Mesenchymal stem cell (in vitro differentiated cells and primary cell): ENCODE measurements at regions not wholly inside any gene's neighbourhood (a gene's known extent, or its start where the extent isn't known, plus 50 kb on each side); places are given as distances from the start of the nearest gene placed in this dataset.

Experiments used
- DNase-seq: peaks from one replicate; pipeline ENCODE4 v3.0.0-alpha.2; 2013
- H2AFZ ChIP-seq: one replicate; pipeline ENCODE4 v1.6.1; 2013; ENCODE audit warnings: low read depth, mild to moderate bottlenecking, control low read depth, inconsistent platforms, low read length, moderate library complexity
- H2AK5ac ChIP-seq: 2 replicates; pipeline ENCODE4 v1.6.1; 2013; ENCODE audit warnings: low read length, moderate library complexity, mild to moderate bottlenecking, inconsistent platforms; ENCODE audit not compliant: severe bottlenecking
- H2BK120ac ChIP-seq: one replicate; pipeline ENCODE4 v1.6.1; 2013; ENCODE audit warnings: low read depth, mild to moderate bottlenecking, inconsistent platforms, low read length, moderate library complexity
- H2BK12ac ChIP-seq, 2 experiments: one replicate each; pipeline ENCODE4 v1.6.1; 2013; ENCODE audit warnings: inconsistent platforms in 2 of 2, low read length in 2 of 2, mild to moderate bottlenecking in 2 of 2, moderate library complexity in 2 of 2, control low read depth in 1 of 2
- H2BK15ac ChIP-seq: one replicate; pipeline ENCODE4 v1.6.1; 2013; ENCODE audit warnings: mild to moderate bottlenecking, low read depth, inconsistent platforms; ENCODE audit not compliant: poor library complexity, severe bottlenecking
- H2BK5ac ChIP-seq: 2 replicates; pipeline ENCODE4 v1.6.1; 2013; ENCODE audit warnings: low read depth, mild to moderate bottlenecking, low read length, control low read depth, inconsistent platforms; ENCODE audit not compliant: poor library complexity, severe bottlenecking
- H3K14ac ChIP-seq, 2 experiments: one replicate each; pipeline ENCODE4 v1.6.1; 2013; ENCODE audit warnings: inconsistent platforms in 2 of 2, low read length in 2 of 2, control low read depth in 1 of 2, mild to moderate bottlenecking in 1 of 2, moderate library complexity in 1 of 2
- H3K18ac ChIP-seq, 2 experiments: one replicate each; pipeline ENCODE4 v1.6.1; 2013; ENCODE audit warnings: inconsistent platforms in 2 of 2, low read length in 2 of 2, control low read depth in 1 of 2, low read depth in 1 of 2, mild to moderate bottlenecking in 1 of 2
- H3K23ac ChIP-seq, 2 experiments: one replicate each; pipeline ENCODE4 v1.6.1; 2013; ENCODE audit warnings: inconsistent platforms in 2 of 2, low read length in 2 of 2, mild to moderate bottlenecking in 2 of 2, moderate library complexity in 2 of 2, control low read depth in 1 of 2
- H3K27ac ChIP-seq: 2 replicates; pipeline ENCODE4 v1.5.1; 2013; ENCODE audit warnings: mild to moderate bottlenecking, moderate library complexity, low read length, control low read depth, inconsistent platforms; ENCODE audit not compliant: poor library complexity, severe bottlenecking
- H3K27me3 ChIP-seq, 2 experiments: 2 replicates each; pipeline versions ENCODE4 v1.6.1 to v1.7.0; 2013; ENCODE audit warnings: low read length in 2 of 2, mild to moderate bottlenecking in 2 of 2, moderate library complexity in 2 of 2, control low read depth in 1 of 2, inconsistent platforms in 1 of 2; ENCODE audit not compliant: control insufficient read depth in 1 of 2, insufficient read depth in 1 of 2
- H3K36me3 ChIP-seq, 2 experiments: 2 replicates each; pipeline versions ENCODE4 v1.6.1 to v1.7.0; 2013; ENCODE audit warnings: low read length in 2 of 2, control low read depth in 1 of 2, inconsistent platforms in 1 of 2, low read depth in 1 of 2, mild to moderate bottlenecking in 1 of 2; ENCODE audit not compliant: insufficient read depth in 2 of 2, control insufficient read depth in 1 of 2
- H3K4ac ChIP-seq, 2 experiments: one replicate each; pipeline ENCODE4 v1.6.1; 2013; ENCODE audit warnings: inconsistent platforms in 2 of 2, low read length in 2 of 2, mild to moderate bottlenecking in 2 of 2, moderate library complexity in 2 of 2, control low read depth in 1 of 2, low read depth in 1 of 2
- H3K4me1 ChIP-seq: 2 replicates; pipeline ENCODE4 v1.6.1; 2013; ENCODE audit warnings: low read depth, low read length, control low read depth; ENCODE audit not compliant: control insufficient read depth, insufficient read depth
- H3K4me2 ChIP-seq: 2 replicates; pipeline ENCODE4 v1.6.1; 2013; ENCODE audit warnings: low read length, mild to moderate bottlenecking, inconsistent platforms; ENCODE audit not compliant: poor library complexity, severe bottlenecking
- H3K4me3 ChIP-seq, 2 experiments: 2 replicates each; pipeline versions ENCODE4 v1.5.1 to v1.7.0; 2013; ENCODE audit warnings: low read length in 2 of 2, mild to moderate bottlenecking in 2 of 2, control low read depth in 1 of 2, low read depth in 1 of 2; ENCODE audit not compliant: insufficient read depth in 1 of 2
- H3K79me1 ChIP-seq: replicated peaks from 2 replicates; pipeline ENCODE4 v1.6.1; 2013; ENCODE audit warnings: mild to moderate bottlenecking, control low read depth, low read length, inconsistent platforms; ENCODE audit not compliant: poor library complexity, severe bottlenecking
- H3K9ac ChIP-seq: 2 replicates; pipeline ENCODE4 v1.7.0; 2013; ENCODE audit warnings: mild to moderate bottlenecking, low read length, moderate library complexity
- H3K9me3 ChIP-seq: 2 replicates; pipeline ENCODE4 v1.7.0; 2013; ENCODE audit warnings: mild to moderate bottlenecking, low read length; ENCODE audit not compliant: control insufficient read depth
- H4K8ac ChIP-seq: one replicate; pipeline ENCODE4 v1.6.1; 2013; ENCODE audit warnings: inconsistent platforms, mild to moderate bottlenecking, low read length, moderate library complexity
- H4K91ac ChIP-seq: one replicate; pipeline ENCODE4 v1.6.1; 2013; ENCODE audit warnings: mild to moderate bottlenecking, low read length, inconsistent platforms
- WGBS: methylation state at CpG from one replicate; pipeline ENCODE4 v1.1.7; 2013; ENCODE audit warnings: mixed read lengths; 5-methylcytosine and 5-hydroxymethylcytosine counted together

DNA sequence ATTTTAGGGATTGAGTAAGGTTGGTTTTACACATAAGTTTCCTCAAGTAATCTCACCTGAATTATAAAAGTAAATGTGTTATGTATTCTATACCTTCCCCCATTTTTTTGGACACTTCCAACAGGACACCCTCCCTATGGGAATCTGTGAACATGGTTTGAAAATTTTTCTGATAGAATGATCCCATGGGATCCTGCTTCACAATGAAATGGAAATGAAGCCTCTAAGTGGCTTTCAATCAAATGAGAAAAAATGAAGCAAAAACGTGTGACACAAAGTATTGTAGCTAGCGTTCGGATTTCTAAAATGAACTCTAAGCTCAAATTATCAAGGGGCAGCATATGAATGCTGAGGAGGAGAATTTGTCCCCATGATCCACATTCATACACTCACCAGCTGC lies 1006.8 kb downstream of the ADGRL2 start:
- Histone ChIP-seq H3K4me2 (no peak overlapping the region), H2AFZ (no peak overlapping the region), H3K36me3 (no peaks in the 10 kb centered on the region), H2BK15ac (no peak overlapping the region), H3K27me3 (no peaks in the 10 kb centered on the region), H3K4ac (no peak overlapping the region), H4K91ac (no peak overlapping the region), H3K9ac (no peak overlapping the region), H3K79me1 (no peaks in the 10 kb centered on the region), H2AK5ac (no peak overlapping the region), H2BK120ac (no peak overlapping the region), H4K8ac (no peak overlapping the region), H3K9me3 (no peaks in the 10 kb centered on the region), H3K4me3 (no peak overlapping the region), H3K27ac (no peak overlapping the region), H3K23ac (no peak overlapping the region), H2BK12ac (no peak overlapping the region), H3K4me1 (no peaks in the 10 kb centered on the region), H3K14ac (no peak overlapping the region), H3K18ac (no peak overlapping the region), H2BK5ac (no peak overlapping the region)
- DNase-seq, result no peak
- WGBS, result 58% methylated on average over 2 of the region's 3 CpGs

GRCh38 chr1:82806133-82806532 lies 1005.4 kb downstream of the ADGRL2 start:
- no peak overlapping the region for H3K27ac ChIP-seq
- no peak overlapping the region for H3K4me2 ChIP-seq
- H3K9ac ChIP-seq, result no peak overlapping the region
- 85% methylated on average over 2 of the region's 3 CpGs for WGBS
- no peaks in the 10 kb centered on the region for H3K27me3 ChIP-seq
- no peak overlapping the region for H2AK5ac ChIP-seq
- no peak overlapping the region for H2BK5ac ChIP-seq
- no peaks in the 10 kb centered on the region for H3K36me3 ChIP-seq
- H3K4me1 ChIP-seq, result no peaks in the 10 kb centered on the region
- H3K23ac ChIP-seq, result no peak overlapping the region
- H2BK120ac ChIP-seq, result no peak overlapping the region
- no peak overlapping the region for H2BK15ac ChIP-seq
- no peaks in the 10 kb centered on the region for H3K9me3 ChIP-seq
- no peak for DNase-seq
- no peak overlapping the region for H4K8ac ChIP-seq
- no peak overlapping the region for H2AFZ ChIP-seq
- no peak overlapping the region for H4K91ac ChIP-seq
- no peak overlapping the region for H2BK12ac ChIP-seq
- H3K18ac ChIP-seq, result no peak overlapping the region
- no peak overlapping the region for H3K4ac ChIP-seq
- H3K79me1 ChIP-seq, result no peaks in the 10 kb centered on the region
- no peak overlapping the region for H3K4me3 ChIP-seq
- H3K14ac ChIP-seq, result no peak overlapping the region

- no peak overlapping the region for H3K4ac ChIP-seq
- H2AK5ac ChIP-seq, result no peak overlapping the region
- H3K18ac ChIP-seq, result no peak overlapping the region
- no peak overlapping the region for H3K27ac ChIP-seq
- H2AFZ ChIP-seq, result no peak overlapping the region
- DNase-seq, result no peak
- no peak overlapping the region for H2BK12ac ChIP-seq
- H3K23ac ChIP-seq, result no peak overlapping the region
- no peaks in the 10 kb centered on the region for H3K4me1 ChIP-seq
- H3K36me3 ChIP-seq, result no peaks in the 10 kb centered on the region
- no peak overlapping the region for H3K4me3 ChIP-seq
- H3K79me1 ChIP-seq, result no peaks in the 10 kb centered on the region
- no peaks in the 10 kb centered on the region for H3K27me3 ChIP-seq
- no peak overlapping the region for H3K9ac ChIP-seq
- WGBS, result 100% methylated on average over 1 of the region's 2 CpGs
- H2BK120ac ChIP-seq, result no peak overlapping the region
- H3K4me2 ChIP-seq, result no peak overlapping the region
- no peak overlapping the region for H4K8ac ChIP-seq
- H3K9me3 ChIP-seq, result no peaks in the 10 kb centered on the region
- no peak overlapping the region for H2BK15ac ChIP-seq
- no peak overlapping the region for H4K91ac ChIP-seq
- no peak overlapping the region for H2BK5ac ChIP-seq
- no peak overlapping the region for H3K14ac ChIP-seq
Observed at GRCh38 chr1:82801176-82801575, 1000.4 kb downstream of the ADGRL2 start.

DNA sequence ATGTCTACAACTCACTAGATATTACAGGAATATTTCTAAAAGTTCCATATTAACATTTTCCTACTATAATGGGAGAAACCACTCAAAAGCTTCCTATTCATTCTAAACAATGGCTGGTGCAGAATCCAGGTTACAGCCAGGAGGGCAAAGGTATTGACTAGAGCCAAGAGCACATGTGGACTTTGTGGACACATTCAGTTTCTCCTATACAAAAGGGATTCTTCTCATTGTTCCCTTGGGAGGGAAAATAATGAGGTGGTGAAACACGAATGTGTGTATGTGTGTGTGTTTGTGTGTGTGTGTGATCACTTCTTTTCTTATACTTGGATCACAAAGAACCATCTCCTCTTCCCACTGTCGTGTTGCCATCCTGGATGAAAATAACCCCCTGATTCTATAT lies 1000.0 kb downstream of the ADGRL2 start:
- Histone ChIP-seq H2BK12ac (no peak overlapping the region), H3K4me1 (no peaks in the 10 kb centered on the region), H2AFZ (no peak overlapping the region), H3K18ac (no peak overlapping the region), H4K8ac (no peak overlapping the region), H2BK120ac (no peak overlapping the region), H3K27ac (no peak overlapping the region), H2BK5ac (no peak overlapping the region), H3K4ac (no peak overlapping the region), H3K36me3 (no peaks in the 10 kb centered on the region), H3K79me1 (no peaks in the 10 kb centered on the region), H3K27me3 (no peaks in the 10 kb centered on the region), H3K23ac (no peak overlapping the region), H3K14ac (no peak overlapping the region), H3K9ac (no peak overlapping the region), H3K4me3 (no peak overlapping the region), H4K91ac (no peak overlapping the region), H3K9me3 (no peaks in the 10 kb centered on the region), H2AK5ac (no peak overlapping the region), H2BK15ac (no peak overlapping the region), H3K4me2 (no peak overlapping the region)
- no CpG with 5 or more reads among the region's 2 CpGs for WGBS
- no peak for DNase-seq
